H1 (cell line): ENCODE measurements at regions not wholly inside any gene's neighbourhood (a gene's known extent, or its start where the extent isn't known, plus 50 kb on each side); places are given as distances from the start of the nearest gene placed in this dataset.

ENCODE experiments used
- CTCF ChIA-PET: fragments of 300-600 bp; sonication (Branson Sonifier 250); formaldehyde crosslinking; loops from one replicate; lab custom pipeline; 2021; ENCODE audit not compliant: partially characterized antibody; lab: Charles Lee
- POLR2A ChIA-PET: fragments of 300-600 bp; sonication (Branson Sonifier 250); formaldehyde crosslinking; loops from one replicate; lab custom pipeline; 2021; ENCODE audit warnings: inconsistent platforms; ENCODE audit not compliant: partially characterized antibody; lab: Charles Lee
- DNase-seq, 2 experiments: peaks; one replicate each; pipeline versions ENCODE4 v3.0.0 to v3.0.0-alpha.2; 2010 to 2022; ENCODE audit warnings: low spot score in 2 of 2, low read depth in 1 of 2, mixed read lengths in 1 of 2
- FAIRE-seq: peaks from 2 replicates; lab custom pipeline; 2011; peaks lifted over from hg19 to GRCh38; lab: Jason Lieb, UNC
- H2AFZ ChIP-seq: 2 replicates; pipeline ENCODE4 v1.8.1; 2012; ENCODE audit warnings: low read length, inconsistent platforms
- H2AK5ac ChIP-seq: 2 replicates; pipeline ENCODE4 v1.6.1; 2013; ENCODE audit warnings: low read depth, low read length
- H2BK120ac ChIP-seq: replicated peaks from 2 replicates; pipeline ENCODE3; 2013; ENCODE audit warnings: low read depth, low read length, inconsistent platforms
- H2BK12ac ChIP-seq: 2 replicates; pipeline ENCODE4 v1.6.1; 2013; ENCODE audit warnings: low read depth, low read length
- H2BK15ac ChIP-seq: 2 replicates; pipeline ENCODE4 v1.6.1; 2013; ENCODE audit warnings: low read length
- H2BK20ac ChIP-seq: 2 replicates; pipeline ENCODE4 v1.6.1; 2013; ENCODE audit warnings: low read length
- H2BK5ac ChIP-seq: 2 replicates; pipeline ENCODE4 v1.6.1; 2013; ENCODE audit warnings: low read depth, low read length
- H3K14ac ChIP-seq: 2 replicates; pipeline ENCODE4 v1.6.1; 2013; ENCODE audit warnings: inconsistent platforms; ENCODE audit not compliant: insufficient read length
- H3K18ac ChIP-seq: 2 replicates; pipeline ENCODE4 v1.6.1; 2013; ENCODE audit warnings: low read length; ENCODE audit errors: extremely low read depth
- H3K23ac ChIP-seq: 2 replicates; pipeline ENCODE4 v1.6.1; 2013; ENCODE audit warnings: inconsistent platforms; ENCODE audit not compliant: insufficient read length
- H3K23me2 ChIP-seq: 2 replicates; pipeline ENCODE4 v1.6.1; 2013; ENCODE audit warnings: low read depth, low read length
- H3K27ac ChIP-seq: 2 replicates; pipeline ENCODE4 v1.6.1; 2011; ENCODE audit warnings: low read depth, low read length, inconsistent platforms
- H3K27me3 ChIP-seq, 4 experiments: replicated peaks in 1 of 4; 1 replicate in 1 of 4; 2 replicates in 3 of 4; pipeline versions ENCODE4 v1.6.1 to v1.8.1; 2011 to 2013; ENCODE audit warnings: low read length in 3 of 4, mild to moderate bottlenecking in 3 of 4, inconsistent platforms in 2 of 4, mixed read lengths in 2 of 4, moderate library complexity in 1 of 4; ENCODE audit not compliant: control insufficient read depth in 3 of 4, insufficient read depth in 3 of 4; ENCODE audit errors: extremely low read depth in 1 of 4
- H3K36me3 ChIP-seq, 4 experiments: 2 replicates each; pipeline versions ENCODE4 v1.6.1 to v1.8.1; 2011 to 2013; ENCODE audit warnings: mild to moderate bottlenecking in 4 of 4, low read length in 3 of 4, moderate library complexity in 2 of 4, control low read depth in 1 of 4, inconsistent platforms in 1 of 4; ENCODE audit not compliant: insufficient read depth in 4 of 4, control insufficient read depth in 2 of 4
- H3K4ac ChIP-seq: replicated peaks from 2 replicates; pipeline ENCODE3; 2013; ENCODE audit warnings: low read length, low read depth, mixed read lengths, inconsistent platforms; ENCODE audit not compliant: insufficient read length
- H3K4me1 ChIP-seq, 4 experiments: replicated peaks in 1 of 4; 1 replicate in 1 of 4; 2 replicates in 3 of 4; pipeline versions ENCODE4 v1.6.1 to v1.8.1; 2011 to 2013; ENCODE audit warnings: low read length in 3 of 4, inconsistent platforms in 2 of 4, mixed read lengths in 1 of 4; ENCODE audit not compliant: insufficient read depth in 4 of 4, control insufficient read depth in 3 of 4
- H3K4me2 ChIP-seq, 2 experiments: 2 replicates each; pipeline versions ENCODE4 v1.6.1 to v1.8.1; 2011 to 2013; ENCODE audit warnings: low read depth in 2 of 2, low read length in 2 of 2, control low read depth in 1 of 2, inconsistent platforms in 1 of 2, mild to moderate bottlenecking in 1 of 2; ENCODE audit not compliant: insufficient read depth in 1 of 2
- H3K4me3 ChIP-seq, 4 experiments: fragments of 200-600, 300-600 bp in 1 of 4; sonication (generic), shearing (Covaris generic), sonication (Bioruptor Twin) in 1 of 4; 2 replicates each; pipeline versions ENCODE4 v1.5.1 to v1.8.1; 2011 to 2016; ENCODE audit warnings: low read length in 4 of 4, low read depth in 3 of 4, control low read depth in 2 of 4, inconsistent platforms in 2 of 4, mild to moderate bottlenecking in 2 of 4, mixed read lengths in 1 of 4, moderate library complexity in 1 of 4; ENCODE audit not compliant: insufficient read depth in 2 of 4; ENCODE audit errors: extremely low read depth in 1 of 4
- H3K56ac ChIP-seq: replicated peaks from 2 replicates; pipeline ENCODE3; 2013; ENCODE audit warnings: low read depth, mild to moderate bottlenecking, mixed read lengths, low read length, inconsistent platforms; ENCODE audit not compliant: insufficient read length
- H3K79me1 ChIP-seq: 2 replicates; pipeline ENCODE4 v1.6.1; 2013; ENCODE audit warnings: low read depth, low read length, control low read depth
- H3K79me2 ChIP-seq, 2 experiments: 2 replicates each; pipeline versions ENCODE4 v1.6.1 to v1.8.1; 2012 to 2013; ENCODE audit warnings: low read length in 2 of 2, mild to moderate bottlenecking in 2 of 2, inconsistent platforms in 1 of 2; ENCODE audit not compliant: insufficient read depth in 2 of 2, control insufficient read depth in 1 of 2
- H3K9ac ChIP-seq, 4 experiments: replicated peaks in 1 of 4; 1 replicate in 1 of 4; 2 replicates in 3 of 4; pipeline versions ENCODE4 v1.6.1 to v1.8.1; 2011 to 2013; ENCODE audit warnings: low read depth in 3 of 4, low read length in 3 of 4, control low read depth in 2 of 4, mild to moderate bottlenecking in 2 of 4, moderate library complexity in 2 of 4, inconsistent platforms in 1 of 4; ENCODE audit errors: extremely low read depth in 1 of 4
- H3K9me3 ChIP-seq, 2 experiments: 2 replicates each; pipeline versions ENCODE4 v1.6.1 to v1.8.1; 2012 to 2013; ENCODE audit warnings: mild to moderate bottlenecking in 2 of 2, moderate library complexity in 2 of 2, control low read depth in 1 of 2, inconsistent platforms in 1 of 2, low read depth in 1 of 2, low read length in 1 of 2, mixed read lengths in 1 of 2; ENCODE audit not compliant: insufficient read depth in 2 of 2
- H4K20me1 ChIP-seq, 2 experiments: replicated peaks in 1 of 2; 2 replicates each; pipeline versions ENCODE3 to v1.8.1; 2011 to 2013; ENCODE audit warnings: inconsistent platforms in 2 of 2, low read length in 2 of 2, mild to moderate bottlenecking in 1 of 2; ENCODE audit not compliant: insufficient read depth in 2 of 2, control insufficient read depth in 1 of 2
- H4K5ac ChIP-seq: 2 replicates; pipeline ENCODE4 v1.6.1; 2013; ENCODE audit warnings: low read length, low read depth, mixed read lengths, inconsistent platforms; ENCODE audit not compliant: insufficient read length
- H4K8ac ChIP-seq: 2 replicates; pipeline ENCODE4 v1.8.0; 2013; ENCODE audit warnings: mild to moderate bottlenecking, moderate library complexity, low read length, inconsistent platforms; ENCODE audit not compliant: insufficient read depth; ENCODE audit errors: extremely low read depth
- H4K91ac ChIP-seq: replicated peaks from 2 replicates; pipeline ENCODE3; 2013; ENCODE audit warnings: low read length, mixed read lengths, inconsistent platforms; ENCODE audit not compliant: insufficient read length
- WGBS, 2 experiments: shearing (Covaris generic) in 1 of 2; methylation state at CpG; one replicate each; pipeline versions ENCODE4 v1.1.6 to v1.1.7; 2013 to 2015; ENCODE audit warnings: low lambda C conversion rate in 2 of 2, mixed read lengths in 2 of 2, inconsistent platforms in 1 of 2, low coverage in 1 of 2, missing lambda C conversion rate in 1 of 2; ENCODE audit not compliant: insufficient replicate concordance in 2 of 2, insufficient coverage in 1 of 2, insufficient read length in 1 of 2; ENCODE audit errors: extremely low coverage in 1 of 2, missing lambda C conversion rate in 1 of 2; 5-methylcytosine and 5-hydroxymethylcytosine counted together

DNA sequence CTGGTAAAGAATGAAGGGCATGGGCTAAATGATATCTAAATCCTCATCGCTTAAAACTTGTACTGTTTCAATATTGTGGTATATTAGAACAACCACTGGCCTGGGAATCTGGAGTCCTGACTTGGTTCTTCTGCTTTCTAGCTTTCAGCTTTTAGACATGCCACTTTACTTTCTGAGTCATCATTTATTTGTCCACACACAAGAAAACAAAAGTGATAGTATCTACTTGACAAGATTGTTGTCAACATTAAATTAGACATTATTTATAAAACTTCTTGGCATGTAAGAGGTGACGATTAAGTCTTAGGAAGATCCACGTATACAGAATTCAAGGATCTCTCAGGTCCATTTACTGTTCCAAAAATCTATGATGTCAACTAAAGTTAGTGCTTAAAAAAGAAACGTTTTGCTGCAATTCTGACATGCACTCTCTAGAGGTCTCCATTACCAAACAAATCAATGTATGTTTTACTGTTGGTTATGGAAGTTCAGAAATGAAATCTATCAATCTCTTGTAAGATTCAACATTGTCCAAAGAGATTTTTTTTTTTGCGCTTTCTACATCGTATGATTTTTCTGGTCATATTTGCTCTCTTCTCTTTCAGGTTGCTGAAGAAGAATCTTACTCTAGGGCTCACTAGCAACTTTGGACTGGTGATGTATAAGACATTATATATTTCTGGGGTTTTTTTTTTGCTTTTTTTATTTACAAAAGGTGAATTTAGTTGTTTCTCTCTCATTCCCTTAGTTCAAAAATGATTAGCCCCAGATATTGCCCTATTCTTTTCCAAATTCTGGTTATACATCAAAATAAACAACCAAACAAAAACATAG is 53.6 kb upstream of the DYNC1I1 start:
- Histone ChIP-seq H2BK12ac (no peak overlapping the region), H4K91ac (no peak overlapping the region), H2AK5ac (no peak overlapping the region), H3K23me2 (no peaks in the 10 kb centered on the region), H3K79me1 (no peaks in the 10 kb centered on the region), H3K9me3 (no peaks in the 10 kb centered on the region), H4K20me1 (no peaks in the 10 kb centered on the region), H3K36me3 (no peaks in the 10 kb centered on the region), H4K8ac (no peak overlapping the region), H3K4me2 (no peak overlapping the region), H3K9ac (no peak overlapping the region), H3K4me3 (no peak overlapping the region), H2AFZ (no peak overlapping the region), H3K23ac (no peak overlapping the region), H3K14ac (no peak overlapping the region), H3K4me1 (no peaks in the 10 kb centered on the region), H3K27me3 (no peaks in the 10 kb centered on the region; a peak in 1 of 7 replicates), H4K5ac (no peak overlapping the region), H3K27ac (no peak overlapping the region), H2BK20ac (no peak overlapping the region), H2BK15ac (no peak overlapping the region), H2BK5ac (no peak overlapping the region), H3K4ac (no peak overlapping the region), H2BK120ac (no peak overlapping the region), H3K79me2 (no peaks in the 10 kb centered on the region), H3K18ac (no peak overlapping the region), H3K56ac (no peak overlapping the region)
- POLR2A ChIA-PET: no interaction called here
- DNase-seq (no peak), FAIRE-seq (no peak)
- CTCF ChIA-PET: interaction anchor here (1.0 to 2.1 kb wide), 7 partner anchors 8 to 190 kb away, joined by 3 to 11 read pairs (median 3); no protein-coding TSS in a partner anchor
- WGBS, 2 experiments: 72% methylated on average over 6 of the region's 6 CpGs; no CpG with 5 or more reads in 1 of the 2 experiments
